Endodermal cell (in vitro differentiated cells): ENCODE measurements at regions not wholly inside any gene's neighbourhood (a gene's known extent, or its start where the extent isn't known, plus 50 kb on each side); places are given as distances from the start of the nearest gene placed in this dataset.

ENCODE experiments used
- DNase-seq: peaks from one replicate; pipeline ENCODE4 v3.0.0-alpha.2; 2017
- H3K27ac ChIP-seq: 2 replicates; pipeline ENCODE4 v1.5.1; 2013; ENCODE audit warnings: mild to moderate bottlenecking, low read depth, low read length, moderate library complexity
- H3K27me3 ChIP-seq: 2 replicates; pipeline ENCODE4 v1.6.1; 2013; ENCODE audit warnings: mild to moderate bottlenecking, low read length, moderate library complexity; ENCODE audit not compliant: insufficient read depth, control insufficient read depth, poor library complexity, severe bottlenecking
- H3K36me3 ChIP-seq: 2 replicates; pipeline ENCODE4 v1.7.0; 2013; ENCODE audit warnings: mild to moderate bottlenecking, low read length, moderate library complexity; ENCODE audit not compliant: control insufficient read depth, insufficient read depth
- H3K4me1 ChIP-seq: one replicate; pipeline ENCODE4 v1.7.0; 2013; ENCODE audit warnings: low read length; ENCODE audit not compliant: control insufficient read depth, insufficient read depth
- H3K4me3 ChIP-seq: 2 replicates; pipeline ENCODE4 v1.5.1; 2013; ENCODE audit warnings: mild to moderate bottlenecking, low read length, moderate library complexity
- H3K9ac ChIP-seq: 2 replicates; pipeline ENCODE4 v1.6.1; 2013; ENCODE audit warnings: mild to moderate bottlenecking, low read length, moderate library complexity; ENCODE audit not compliant: poor library complexity, severe bottlenecking; ENCODE audit errors: extremely low read depth
- H3K9me3 ChIP-seq: 2 replicates; pipeline ENCODE4 v1.6.1; 2013; ENCODE audit warnings: mild to moderate bottlenecking, low read length, moderate library complexity; ENCODE audit not compliant: control insufficient read depth
- H3K27ac Mint-ChIP-seq: 2 replicates; pipeline ENCODE4 v1.8.0; 2020; ENCODE audit warnings: mixed read lengths
- H3K27me3 Mint-ChIP-seq: 2 replicates; pipeline ENCODE4 v1.8.0; 2021; ENCODE audit warnings: mild to moderate bottlenecking, mixed read lengths; ENCODE audit not compliant: insufficient read depth
- H3K36me3 Mint-ChIP-seq: 2 replicates; pipeline ENCODE4 v1.8.0; 2020; ENCODE audit warnings: low read depth, mixed read lengths
- H3K4me1 Mint-ChIP-seq: 2 replicates; pipeline ENCODE4 v1.8.0; 2020; ENCODE audit warnings: mixed read lengths
- H3K4me3 Mint-ChIP-seq: 2 replicates; pipeline ENCODE4 v1.8.0; 2020; ENCODE audit warnings: mild to moderate bottlenecking, moderate library complexity, mixed read lengths
- H3K9me3 Mint-ChIP-seq: 2 replicates; pipeline ENCODE4 v1.8.0; 2020; ENCODE audit warnings: mild to moderate bottlenecking, mixed read lengths
- CTCF ChIP-seq: fragments of 200-600 bp; sonication (generic); conservative IDR thresholded peaks from 2 replicates; pipeline ENCODE4 v1.5.0; 2021; ENCODE audit warnings: antibody characterized with exemption, mild to moderate bottlenecking
- WGBS, 2 experiments: methylation state at CpG; one replicate each; pipeline versions ENCODE4 v1.1.5 to v1.1.7; 2013; ENCODE audit warnings: missing lambda C conversion rate in 2 of 2, mixed read lengths in 1 of 2; ENCODE audit not compliant: insufficient coverage in 1 of 2, insufficient read length in 1 of 2; 5-methylcytosine and 5-hydroxymethylcytosine counted together

DNA sequence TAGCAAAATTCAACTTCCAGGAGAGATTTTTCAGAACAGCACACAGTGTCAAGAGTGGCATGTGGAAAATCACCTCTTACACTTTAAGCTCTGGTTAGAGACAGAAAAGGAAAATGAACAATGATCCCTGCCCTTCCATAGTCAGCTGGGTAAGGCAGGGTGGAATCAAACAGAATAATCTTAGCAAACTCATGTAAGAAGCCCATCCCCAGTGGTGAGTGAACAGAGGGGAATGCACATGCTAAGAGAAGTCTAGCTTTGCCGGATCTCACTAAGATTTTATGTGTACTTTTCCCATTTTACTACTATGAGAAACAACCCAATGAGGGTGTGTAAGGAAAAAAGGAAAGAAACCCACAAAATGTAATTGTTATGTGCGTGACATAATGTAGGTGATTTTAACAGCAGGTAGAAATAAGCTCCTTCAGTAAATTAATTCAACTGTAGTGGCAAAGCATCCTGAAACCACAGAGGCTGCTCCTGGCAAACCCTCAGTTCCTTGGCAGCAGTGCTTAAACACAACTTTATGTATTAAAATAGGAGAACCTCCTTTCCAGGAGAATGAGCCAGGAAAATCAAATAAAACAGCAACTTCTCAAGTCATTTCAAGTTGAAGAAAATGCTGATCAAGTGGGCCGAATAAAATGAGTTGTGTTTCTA lies 366.0 kb upstream of the TRPC7 start:
- Mint-ChIP-seq H3K9me3 (peaks cover 15% of the 10 kb centered on the region), H3K4me1 (peaks cover 28% of the 10 kb centered on the region), H3K36me3 (peaks cover 3% of the 10 kb centered on the region), H3K27ac (no peak overlapping the region), H3K27me3 (no peaks in the 10 kb centered on the region), H3K4me3 (no peak overlapping the region)
- no peak for TF ChIP-seq CTCF
- no peak overlapping the region for H3K27ac ChIP-seq
- no peak overlapping the region for H3K4me3 ChIP-seq
- H3K36me3 ChIP-seq, result no peaks in the 10 kb centered on the region
- H3K27me3 ChIP-seq, result no peaks in the 10 kb centered on the region
- no peaks in the 10 kb centered on the region for H3K9me3 ChIP-seq
- WGBS, 2 experiments, result 89 to 92% methylated on average over 3 of the region's 3 CpGs
- no peak overlapping the region for H3K9ac ChIP-seq
- no peaks in the 10 kb centered on the region for H3K4me1 ChIP-seq
- no peak for DNase-seq

- no peaks in the 10 kb centered on the region for H3K27me3 Mint-ChIP-seq
- Histone ChIP-seq H3K27ac (no peak overlapping the region), H3K9ac (no peak overlapping the region), H3K27me3 (no peaks in the 10 kb centered on the region), H3K9me3 (no peaks in the 10 kb centered on the region), H3K36me3 (no peaks in the 10 kb centered on the region), H3K4me3 (no peak overlapping the region), H3K4me1 (no peaks in the 10 kb centered on the region)
- no peak for DNase-seq
- H3K36me3 Mint-ChIP-seq, result peaks cover 3% of the 10 kb centered on the region
- peaks cover 15% of the 10 kb centered on the region for H3K9me3 Mint-ChIP-seq
- 78 to 95% methylated on average over 2 to 3 of the region's 3 CpGs for WGBS, 2 experiments
- TF ChIP-seq CTCF, result no peak
- H3K4me1 Mint-ChIP-seq, result peaks cover 19% of the 10 kb centered on the region
- H3K4me3 Mint-ChIP-seq, result no peak overlapping the region
- H3K27ac Mint-ChIP-seq, result no peak overlapping the region
Observed at GRCh38 chr5:136730426-136730825, 365.1 kb upstream of the TRPC7 start.

DNA sequence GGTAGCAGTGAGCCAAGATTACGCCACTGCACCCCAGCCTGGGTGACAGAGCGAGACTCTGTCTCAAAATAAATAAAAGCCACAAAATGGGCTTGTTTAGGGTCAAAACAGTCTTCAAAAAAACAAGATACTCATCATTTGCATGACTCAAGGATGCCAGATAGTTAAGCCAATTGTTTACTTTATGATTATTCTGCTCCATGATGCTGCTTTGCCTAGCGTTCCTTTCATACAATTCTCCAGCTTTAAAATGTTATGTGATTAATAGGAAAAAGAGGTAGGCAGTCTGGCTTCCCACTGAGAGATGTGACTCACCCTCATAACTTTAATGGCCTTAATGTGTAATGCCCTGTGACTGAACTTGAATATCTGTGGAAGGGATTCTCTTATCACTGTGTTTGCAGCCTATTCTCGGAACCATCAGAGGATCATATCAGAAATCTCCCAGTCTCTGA lies 364.6 kb upstream of the TRPC7 start:
- no peak for TF ChIP-seq CTCF
- H3K36me3 ChIP-seq, result no peaks in the 10 kb centered on the region
- H3K36me3 Mint-ChIP-seq, result peaks cover 3% of the 10 kb centered on the region
- no peak overlapping the region for H3K27ac Mint-ChIP-seq
- no peaks in the 10 kb centered on the region for H3K27me3 Mint-ChIP-seq
- H3K27ac ChIP-seq, result no peak overlapping the region
- H3K9me3 ChIP-seq, result no peaks in the 10 kb centered on the region
- H3K27me3 ChIP-seq, result no peaks in the 10 kb centered on the region
- no peak for DNase-seq
- H3K4me1 Mint-ChIP-seq, result peaks cover 15% of the 10 kb centered on the region
- no peak overlapping the region for H3K4me3 ChIP-seq
- no peak overlapping the region for H3K9ac ChIP-seq
- H3K9me3 Mint-ChIP-seq, result peaks cover 15% of the 10 kb centered on the region
- no peak overlapping the region for H3K4me3 Mint-ChIP-seq
- WGBS, 2 experiments, result 94 to 95% methylated on average over 3 to 4 of the region's 4 CpGs
- no peaks in the 10 kb centered on the region for H3K4me1 ChIP-seq
